H9 (cell line): ENCODE measurements at regions not wholly inside any gene's neighbourhood (a gene's known extent, or its start where the extent isn't known, plus 50 kb on each side); places are given as distances from the start of the nearest gene placed in this dataset.

ENCODE experiments used
- DNase-seq: peaks from one replicate; pipeline ENCODE4 v3.0.0-alpha.2; 2017
- H2AFZ ChIP-seq: one replicate; pipeline ENCODE4 v1.6.1; 2013; ENCODE audit warnings: mild to moderate bottlenecking, low read length, control low read depth, moderate library complexity
- H2AK5ac ChIP-seq: 2 replicates; pipeline ENCODE4 v1.6.1; 2013; ENCODE audit warnings: low read length, control low read depth, mixed read lengths; ENCODE audit not compliant: insufficient read length
- H2BK120ac ChIP-seq: one replicate; pipeline ENCODE4 v1.6.1; 2013; ENCODE audit warnings: low read depth, mild to moderate bottlenecking, low read length, control low read depth, inconsistent platforms; ENCODE audit not compliant: poor library complexity, severe bottlenecking
- H2BK12ac ChIP-seq: 2 replicates; pipeline ENCODE4 v1.6.1; 2013; ENCODE audit warnings: low read length, control low read depth, mixed read lengths, low read depth; ENCODE audit not compliant: insufficient read length
- H2BK15ac ChIP-seq: 2 replicates; pipeline ENCODE4 v1.6.1; 2013; ENCODE audit warnings: low read depth, low read length, control low read depth
- H2BK20ac ChIP-seq: one replicate; pipeline ENCODE4 v1.6.1; 2013; ENCODE audit warnings: low read depth, mild to moderate bottlenecking, low read length, control low read depth, inconsistent platforms; ENCODE audit not compliant: poor library complexity, severe bottlenecking
- H2BK5ac ChIP-seq: 2 replicates; pipeline ENCODE4 v1.6.1; 2013; ENCODE audit warnings: low read length, control low read depth, mixed read lengths; ENCODE audit not compliant: insufficient read length
- H3K14ac ChIP-seq: 2 replicates; pipeline ENCODE4 v1.6.1; 2013; ENCODE audit warnings: low read length, control low read depth; ENCODE audit not compliant: insufficient read depth
- H3K18ac ChIP-seq: 2 replicates; pipeline ENCODE4 v1.6.1; 2013; ENCODE audit warnings: low read depth, mild to moderate bottlenecking, mixed read lengths, low read length, control low read depth; ENCODE audit not compliant: insufficient read length
- H3K23ac ChIP-seq: 2 replicates; pipeline ENCODE4 v1.6.1; 2013; ENCODE audit warnings: low read length, control low read depth, mixed read lengths, low read depth; ENCODE audit not compliant: insufficient read length
- H3K23me2 ChIP-seq: 2 replicates; pipeline ENCODE4 v1.6.1; 2013; ENCODE audit warnings: low read depth, mild to moderate bottlenecking, mixed read lengths, low read length, control low read depth; ENCODE audit not compliant: insufficient read length, poor library complexity, severe bottlenecking
- H3K27ac ChIP-seq: 2 replicates; pipeline ENCODE4 v1.5.1; 2013; ENCODE audit warnings: low read length, control low read depth, mixed read lengths, low read depth; ENCODE audit not compliant: insufficient read length
- H3K27me3 ChIP-seq: 2 replicates; pipeline ENCODE4 v1.6.1; 2013; ENCODE audit warnings: low read length, control low read depth, inconsistent platforms; ENCODE audit not compliant: insufficient read depth
- H3K4ac ChIP-seq: 2 replicates; pipeline ENCODE4 v1.6.1; 2013; ENCODE audit warnings: low read depth, mild to moderate bottlenecking, control low read depth, inconsistent platforms, low read length, moderate library complexity
- H3K4me1 ChIP-seq: 2 replicates; pipeline ENCODE4 v1.6.1; 2013; ENCODE audit warnings: low read length, control low read depth, inconsistent platforms; ENCODE audit not compliant: insufficient read depth
- H3K4me2 ChIP-seq: 2 replicates; pipeline ENCODE4 v1.6.1; 2013; ENCODE audit warnings: low read length, control low read depth, mixed read lengths; ENCODE audit not compliant: insufficient read length, insufficient read depth
- H3K56ac ChIP-seq: 2 replicates; pipeline ENCODE4 v1.6.1; 2013; ENCODE audit warnings: low read depth, mild to moderate bottlenecking, mixed read lengths, low read length, control low read depth; ENCODE audit not compliant: insufficient read length
- H3K79me1 ChIP-seq: 2 replicates; pipeline ENCODE4 v1.6.1; 2013; ENCODE audit warnings: low read depth, mild to moderate bottlenecking, moderate library complexity, low read length, control low read depth, inconsistent platforms; ENCODE audit not compliant: insufficient read depth, poor library complexity, severe bottlenecking
- H3K79me2 ChIP-seq: 2 replicates; pipeline ENCODE4 v1.6.1; 2013; ENCODE audit warnings: low read length, control low read depth, inconsistent platforms; ENCODE audit not compliant: insufficient read depth
- H3K9ac ChIP-seq: 2 replicates; pipeline ENCODE4 v1.6.1; 2013; ENCODE audit warnings: low read length, control low read depth, mixed read lengths; ENCODE audit not compliant: insufficient read length; ENCODE audit errors: extremely low read depth
- H3K9me3 ChIP-seq: one replicate; pipeline ENCODE4 v1.6.1; 2013; ENCODE audit warnings: low read depth, low read length, inconsistent platforms; ENCODE audit not compliant: control insufficient read depth
- H3T11ph ChIP-seq: one replicate; pipeline ENCODE4 v1.6.1; 2013; ENCODE audit warnings: mild to moderate bottlenecking, low read length, control low read depth, inconsistent platforms
- H4K20me1 ChIP-seq: one replicate; pipeline ENCODE4 v1.6.1; 2013; ENCODE audit not compliant: control insufficient read depth, insufficient read length, insufficient read depth
- H4K5ac ChIP-seq: 2 replicates; pipeline ENCODE4 v1.6.1; 2013; ENCODE audit warnings: low read depth, mild to moderate bottlenecking, mixed read lengths, low read length, control low read depth; ENCODE audit not compliant: insufficient read length
- H4K8ac ChIP-seq: replicated peaks from 2 replicates; pipeline ENCODE4 v1.6.1; 2013; ENCODE audit warnings: low read length, control low read depth, mixed read lengths, low read depth; ENCODE audit not compliant: insufficient read length
- H4K91ac ChIP-seq: 2 replicates; pipeline ENCODE4 v1.6.1; 2013; ENCODE audit warnings: low read depth, mild to moderate bottlenecking, moderate library complexity, mixed read lengths, low read length, control low read depth; ENCODE audit not compliant: insufficient read length
- H3K27ac Mint-ChIP-seq, 3 experiments: 2 replicates in 2 of 3; 3 replicates in 1 of 3; pipeline ENCODE4 v1.8.0; 2020 to 2021; ENCODE audit warnings: mixed read lengths in 3 of 3, mild to moderate bottlenecking in 1 of 3, moderate library complexity in 1 of 3
- H3K27me3 Mint-ChIP-seq: 2 replicates; pipeline ENCODE4 v1.8.0; 2021; ENCODE audit warnings: low read depth, mild to moderate bottlenecking, moderate library complexity, mixed read lengths
- H3K36me3 Mint-ChIP-seq, 3 experiments: 2 replicates in 2 of 3; 3 replicates in 1 of 3; pipeline ENCODE4 v1.8.0; 2020 to 2021; ENCODE audit warnings: low read depth in 3 of 3, mixed read lengths in 3 of 3; ENCODE audit not compliant: insufficient read depth in 1 of 3
- H3K4me1 Mint-ChIP-seq, 2 experiments: 2 replicates each; pipeline ENCODE4 v1.8.0; 2020; ENCODE audit warnings: mixed read lengths in 2 of 2
- H3K4me3 Mint-ChIP-seq, 2 experiments: 2 replicates in 1 of 2; 3 replicates in 1 of 2; pipeline ENCODE4 v1.8.0; 2020 to 2021; ENCODE audit warnings: mild to moderate bottlenecking in 2 of 2, mixed read lengths in 2 of 2, moderate library complexity in 1 of 2
- H3K9me3 Mint-ChIP-seq, 2 experiments: 2 replicates in 1 of 2; 3 replicates in 1 of 2; pipeline ENCODE4 v1.8.0; 2020; ENCODE audit warnings: mild to moderate bottlenecking in 2 of 2, mixed read lengths in 2 of 2, moderate library complexity in 1 of 2
- WGBS: extraction: QIAGEN DNeasy Blood & Tissue Kit; methylation state at CpG from one replicate; pipeline ENCODE4 v1.1.7; 2013; ENCODE audit warnings: missing lambda C conversion rate, low lambda C conversion rate, mixed read lengths; ENCODE audit not compliant: insufficient read length; ENCODE audit errors: extremely low coverage; 5-methylcytosine and 5-hydroxymethylcytosine counted together
- TF ChIP-seq, protein P1 (sequence below): fragments of 200-600 bp; sonication (generic); conservative IDR thresholded peaks from 3 replicates; pipeline ENCODE4 v1.8.0; 2021; ENCODE audit warnings: antibody characterized with exemption, mild to moderate bottlenecking

DNA sequence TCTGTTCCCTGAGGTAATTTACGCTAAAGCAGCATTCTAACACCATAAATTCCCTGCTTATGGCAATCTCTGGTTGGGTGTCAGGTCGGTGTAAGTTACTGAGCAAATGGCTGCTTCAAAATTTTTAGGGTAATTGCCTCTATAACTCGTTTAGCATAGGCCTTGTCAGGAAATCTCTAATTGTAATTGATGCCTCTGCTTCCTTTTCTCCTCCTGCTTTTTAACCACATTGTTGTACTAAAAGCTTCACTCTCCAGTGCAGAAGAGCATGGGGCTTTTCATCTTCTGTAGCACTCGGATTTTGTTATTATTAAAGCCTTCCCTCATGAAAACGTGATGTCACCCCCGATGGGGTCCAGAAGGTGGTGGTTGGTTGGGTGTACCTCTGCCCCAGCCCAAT lies 141.6 kb upstream of the NBPF11 start:
- Histone ChIP-seq H2BK15ac (no peak overlapping the region), H3K79me2 (no peaks in the 10 kb centered on the region), H3K9ac (no peak overlapping the region), H3K23ac (no peak overlapping the region), H4K5ac (no peak overlapping the region), H4K20me1 (no peaks in the 10 kb centered on the region), H3T11ph (no peak overlapping the region), H4K8ac (no peak overlapping the region), H3K4me2 (no peak overlapping the region), H3K18ac (no peak overlapping the region), H2AK5ac (no peak overlapping the region), H2BK5ac (no peak overlapping the region), H3K4ac (no peak overlapping the region), H2BK12ac (no peak overlapping the region), H3K79me1 (no peaks in the 10 kb centered on the region), H2AFZ (no peak overlapping the region), H3K23me2 (no peaks in the 10 kb centered on the region), H2BK120ac (no peak overlapping the region), H3K27me3 (no peaks in the 10 kb centered on the region), H4K91ac (no peak overlapping the region), H3K27ac (no peak overlapping the region), H3K14ac (no peak overlapping the region), H3K56ac (no peak overlapping the region), H3K4me1 (no peaks in the 10 kb centered on the region), H3K9me3 (no peaks in the 10 kb centered on the region), H2BK20ac (no peak overlapping the region)
- peaks cover 8% of the 10 kb centered on the region for H3K27me3 Mint-ChIP-seq
- H3K4me3 Mint-ChIP-seq, result no peak overlapping the region
- H3K27ac Mint-ChIP-seq, result no peak overlapping the region
- H3K9me3 Mint-ChIP-seq, result peaks cover 6 to 9% of the 10 kb centered on the region in 2 experiments; a peak in 4 of 5 replicates
- WGBS, result no CpG with 5 or more reads among the region's 6 CpGs
- TF ChIP-seq, protein P1, sequence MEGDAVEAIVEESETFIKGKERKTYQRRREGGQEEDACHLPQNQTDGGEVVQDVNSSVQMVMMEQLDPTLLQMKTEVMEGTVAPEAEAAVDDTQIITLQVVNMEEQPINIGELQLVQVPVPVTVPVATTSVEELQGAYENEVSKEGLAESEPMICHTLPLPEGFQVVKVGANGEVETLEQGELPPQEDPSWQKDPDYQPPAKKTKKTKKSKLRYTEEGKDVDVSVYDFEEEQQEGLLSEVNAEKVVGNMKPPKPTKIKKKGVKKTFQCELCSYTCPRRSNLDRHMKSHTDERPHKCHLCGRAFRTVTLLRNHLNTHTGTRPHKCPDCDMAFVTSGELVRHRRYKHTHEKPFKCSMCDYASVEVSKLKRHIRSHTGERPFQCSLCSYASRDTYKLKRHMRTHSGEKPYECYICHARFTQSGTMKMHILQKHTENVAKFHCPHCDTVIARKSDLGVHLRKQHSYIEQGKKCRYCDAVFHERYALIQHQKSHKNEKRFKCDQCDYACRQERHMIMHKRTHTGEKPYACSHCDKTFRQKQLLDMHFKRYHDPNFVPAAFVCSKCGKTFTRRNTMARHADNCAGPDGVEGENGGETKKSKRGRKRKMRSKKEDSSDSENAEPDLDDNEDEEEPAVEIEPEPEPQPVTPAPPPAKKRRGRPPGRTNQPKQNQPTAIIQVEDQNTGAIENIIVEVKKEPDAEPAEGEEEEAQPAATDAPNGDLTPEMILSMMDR, result no peak
- DNase-seq, result no peak
- H3K36me3 Mint-ChIP-seq, result peaks cover 0 to 5% (median 5%) of the 10 kb centered on the region in 3 experiments; a peak in 3 of 7 replicates
- no peaks in the 10 kb centered on the region for H3K4me1 Mint-ChIP-seq
